WTC11 (cell line): ENCODE measurements at regions not wholly inside any gene's neighbourhood (a gene's known extent, or its start where the extent isn't known, plus 50 kb on each side); places are given as distances from the start of the nearest gene placed in this dataset.

Source experiments
- CREB1 ChIP-seq: sonication (generic); formaldehyde crosslinking; IDR thresholded peaks from 2 replicates; pipeline ENCODE4 v1.8.0; 2023; ENCODE audit warnings: mild to moderate bottlenecking, missing genetic modification reagents
- CREM ChIP-seq: sonication (generic); formaldehyde crosslinking; IDR thresholded peaks from 2 replicates; pipeline ENCODE4 v1.8.1; 2022; ENCODE audit warnings: mild to moderate bottlenecking, missing genetic modification reagents, moderate library complexity
- CTCF ChIP-seq: fragments of 200-600 bp; IDR thresholded peaks from 2 replicates; pipeline ENCODE4 v1.8.0; 2022; ENCODE audit warnings: antibody characterized with exemption
- E2F4 ChIP-seq: sonication (generic); formaldehyde crosslinking; IDR thresholded peaks from 2 replicates; pipeline ENCODE4 v1.8.1; 2022; ENCODE audit warnings: low read depth, mild to moderate bottlenecking, moderate library complexity, missing genetic modification reagents, borderline replicate concordance
- FOXP4 ChIP-seq: sonication (generic); formaldehyde crosslinking; IDR thresholded peaks from 2 replicates; pipeline ENCODE4 v1.8.0; 2022; ENCODE audit warnings: mild to moderate bottlenecking, missing genetic modification reagents
- HMGXB4 ChIP-seq: sonication (generic); formaldehyde crosslinking; IDR thresholded peaks from 2 replicates; pipeline ENCODE4 v1.8.1; 2023; ENCODE audit warnings: mild to moderate bottlenecking, moderate library complexity, missing genetic modification reagents
- MAX ChIP-seq: sonication (generic); formaldehyde crosslinking; IDR thresholded peaks from 2 replicates; pipeline ENCODE4 v1.8.0; 2022; ENCODE audit warnings: mild to moderate bottlenecking, missing genetic modification reagents
- SMAD4 ChIP-seq: sonication (generic); formaldehyde crosslinking; IDR thresholded peaks from 2 replicates; pipeline ENCODE4 v1.8.0; 2022; ENCODE audit warnings: mild to moderate bottlenecking, missing genetic modification reagents
- SP1 ChIP-seq: sonication (generic); formaldehyde crosslinking; conservative IDR thresholded peaks from 2 replicates; pipeline ENCODE4 v1.8.1; 2022; ENCODE audit warnings: missing genetic modification reagents
- TEAD4 ChIP-seq: sonication (generic); formaldehyde crosslinking; IDR thresholded peaks from 2 replicates; pipeline ENCODE4 v1.8.0; 2022; ENCODE audit warnings: mild to moderate bottlenecking, missing genetic modification reagents

GRCh38 chr5:68534131-68534940, 318.8 kb downstream of the PIK3R1 start:
- TF ChIP-seq FOXP4: no peak
- no peak for TF ChIP-seq CTCF
- no peak for TF ChIP-seq HMGXB4 (CRISPR knock-in tag)
- no peak for TF ChIP-seq TEAD4 (CRISPR knock-in tag)
- TF ChIP-seq SP1 (CRISPR knock-in tag): no peak
- no peak for TF ChIP-seq SMAD4 (CRISPR knock-in tag)
- no peak for TF ChIP-seq E2F4 (CRISPR knock-in tag)
- no peak for TF ChIP-seq CREB1 (CRISPR knock-in tag)
- TF ChIP-seq CREM (CRISPR knock-in tag): no peak
- no peak for TF ChIP-seq MAX (CRISPR knock-in tag)
